Endothelial cell of umbilical vein (primary cell): ENCODE measurements at regions not wholly inside any gene's neighbourhood (a gene's known extent, or its start where the extent isn't known, plus 50 kb on each side); places are given as distances from the start of the nearest gene placed in this dataset.

ENCODE experiments used
- EZH2 ChIP-seq: IDR thresholded peaks from 2 replicates; pipeline ENCODE4 v1.6.1; 2012; ENCODE audit warnings: borderline replicate concordance, low read depth, mild to moderate bottlenecking, moderate library complexity, low read length, inconsistent platforms; ENCODE audit not compliant: severe bottlenecking
- FOS ChIP-seq: IDR thresholded peaks from 2 replicates; pipeline ENCODE4 v1.6.1; 2011; ENCODE audit warnings: mild to moderate bottlenecking, low read length, moderate library complexity, borderline replicate concordance; ENCODE audit not compliant: insufficient read depth
- GATA2 ChIP-seq: IDR thresholded peaks from 2 replicates; pipeline ENCODE4 v1.7.0; 2011; ENCODE audit warnings: low read depth, mild to moderate bottlenecking, moderate library complexity, mixed read lengths, low read length; ENCODE audit not compliant: insufficient read length, insufficient read depth
- JUN ChIP-seq: IDR thresholded peaks from 2 replicates; pipeline ENCODE4 v1.6.1; 2011; ENCODE audit warnings: borderline replicate concordance, low read depth; ENCODE audit not compliant: insufficient read length, insufficient read depth
- MYC ChIP-seq: IDR thresholded peaks from one replicate; pipeline ENCODE4 v1.6.1; 2011; ENCODE audit warnings: mild to moderate bottlenecking, low read depth, low read length
- POLR2A ChIP-seq: IDR thresholded peaks from 2 replicates; pipeline ENCODE4 v1.6.1; 2012; ENCODE audit warnings: low read depth, mild to moderate bottlenecking, control low read depth, low read length
- POLR2AphosphoS5 ChIP-seq: IDR thresholded peaks from 2 replicates; pipeline ENCODE4 v1.6.1; 2012; ENCODE audit warnings: low read depth, mild to moderate bottlenecking, control low read depth, low read length, moderate library complexity; ENCODE audit not compliant: insufficient read depth
- TF ChIP-seq, protein P1 (sequence below), 2 donors: IDR thresholded peaks; 1 replicate in 1 of 2; 2 replicates in 1 of 2; pipeline ENCODE4 v1.5.1; 2011; ENCODE audit warnings: low read length in 2 of 2, mild to moderate bottlenecking in 2 of 2, moderate library complexity in 2 of 2, control low read depth in 1 of 2, inconsistent platforms in 1 of 2, low read depth in 1 of 2; ENCODE audit not compliant: insufficient read depth in 1 of 2; ENCODE audit errors: extremely low read depth in 1 of 2
- TF ChIP-seq, protein P2 (sequence below): IDR thresholded peaks from 2 replicates; pipeline ENCODE4 v1.6.1; 2011; ENCODE audit not compliant: insufficient read depth, insufficient read length

DNA sequence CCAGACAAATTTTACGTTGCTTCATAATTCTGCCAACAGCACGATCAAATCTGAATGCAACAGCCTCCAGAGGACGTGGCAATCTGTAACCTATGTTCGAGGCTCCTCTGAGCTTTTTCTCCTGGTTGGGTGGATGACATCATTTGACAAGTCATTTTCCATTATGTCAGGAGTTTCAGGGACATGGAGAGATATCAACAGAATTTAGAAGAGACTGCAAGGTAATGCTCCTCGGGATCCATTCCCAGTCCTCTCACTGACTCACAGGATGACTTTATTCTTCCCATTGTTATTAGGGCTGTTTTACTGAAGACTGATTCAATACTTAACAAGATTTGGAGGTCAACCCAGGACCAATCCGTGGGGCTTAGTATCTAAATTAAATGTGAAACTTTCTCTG is 72.5 kb upstream of the RNF152 start:
- TF ChIP-seq, protein P1, sequence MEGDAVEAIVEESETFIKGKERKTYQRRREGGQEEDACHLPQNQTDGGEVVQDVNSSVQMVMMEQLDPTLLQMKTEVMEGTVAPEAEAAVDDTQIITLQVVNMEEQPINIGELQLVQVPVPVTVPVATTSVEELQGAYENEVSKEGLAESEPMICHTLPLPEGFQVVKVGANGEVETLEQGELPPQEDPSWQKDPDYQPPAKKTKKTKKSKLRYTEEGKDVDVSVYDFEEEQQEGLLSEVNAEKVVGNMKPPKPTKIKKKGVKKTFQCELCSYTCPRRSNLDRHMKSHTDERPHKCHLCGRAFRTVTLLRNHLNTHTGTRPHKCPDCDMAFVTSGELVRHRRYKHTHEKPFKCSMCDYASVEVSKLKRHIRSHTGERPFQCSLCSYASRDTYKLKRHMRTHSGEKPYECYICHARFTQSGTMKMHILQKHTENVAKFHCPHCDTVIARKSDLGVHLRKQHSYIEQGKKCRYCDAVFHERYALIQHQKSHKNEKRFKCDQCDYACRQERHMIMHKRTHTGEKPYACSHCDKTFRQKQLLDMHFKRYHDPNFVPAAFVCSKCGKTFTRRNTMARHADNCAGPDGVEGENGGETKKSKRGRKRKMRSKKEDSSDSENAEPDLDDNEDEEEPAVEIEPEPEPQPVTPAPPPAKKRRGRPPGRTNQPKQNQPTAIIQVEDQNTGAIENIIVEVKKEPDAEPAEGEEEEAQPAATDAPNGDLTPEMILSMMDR (IDR thresholded peaks at IDR 0.05; ENCODE audit: extremely low read depth in 1 of 2, insufficient read depth in 1 of 2, low read depth in 1 of 2, low read length in 2 of 2): no peak
- no peak for TF ChIP-seq JUN
- no peak for TF ChIP-seq POLR2AphosphoS5
- no peak for TF ChIP-seq POLR2A
- TF ChIP-seq EZH2: no peak
- TF ChIP-seq, protein P2, sequence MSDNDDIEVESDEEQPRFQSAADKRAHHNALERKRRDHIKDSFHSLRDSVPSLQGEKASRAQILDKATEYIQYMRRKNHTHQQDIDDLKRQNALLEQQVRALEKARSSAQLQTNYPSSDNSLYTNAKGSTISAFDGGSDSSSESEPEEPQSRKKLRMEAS: no peak
- TF ChIP-seq MYC: no peak
- no peak for TF ChIP-seq GATA2
- no peak for TF ChIP-seq FOS
